Activated CD8-positive, alpha-beta T cell treated with anti-CD3 and anti-CD28 coated beads for 36 hours (primary cell): ENCODE measurements at regions not wholly inside any gene's neighbourhood (a gene's known extent, or its start where the extent isn't known, plus 50 kb on each side); places are given as distances from the start of the nearest gene placed in this dataset.

Source experiments
- ATAC-seq: fragments of 200-7000 bp; cut with Tn5 transposase; one replicate; pipeline ENCODE4 v1.10.0; 2021; ENCODE audit warnings: mild to moderate bottlenecking, moderate library complexity
- CTCF ChIA-PET: fragments of 350-600 bp; sonication (Branson Sonifier 250); formaldehyde crosslinking; loops from one replicate; lab custom pipeline; 2021; ENCODE audit warnings: antibody characterized with exemption; lab: Charles Lee
- POLR2A ChIA-PET: fragments of 350-600 bp; sonication (Branson Sonifier 250); formaldehyde crosslinking; loops from one replicate; lab custom pipeline; 2021; ENCODE audit warnings: antibody characterized with exemption; lab: Charles Lee
- DNase-seq: peaks from one replicate; pipeline ENCODE4 v3.0.0-alpha.2; 2020
- H3K27ac Mint-ChIP-seq: one replicate; pipeline ENCODE4 v1.8.0; 2021; ENCODE audit warnings: mild to moderate bottlenecking, mixed read lengths
- H3K27me3 Mint-ChIP-seq: one replicate; pipeline ENCODE4 v1.8.0; 2021; ENCODE audit warnings: mixed read lengths
- H3K36me3 Mint-ChIP-seq: one replicate; pipeline ENCODE4 v1.8.0; 2021; ENCODE audit warnings: low read depth, mixed read lengths
- H3K4me1 Mint-ChIP-seq: one replicate; pipeline ENCODE4 v1.8.0; 2021; ENCODE audit warnings: low read depth, mixed read lengths
- H3K4me3 Mint-ChIP-seq: one replicate; pipeline ENCODE4 v1.8.0; 2021; ENCODE audit warnings: mild to moderate bottlenecking, moderate library complexity, mixed read lengths
- H3K9me3 Mint-ChIP-seq: one replicate; pipeline ENCODE4 v1.8.0; 2021; ENCODE audit warnings: mixed read lengths
- CTCF ChIP-seq: fragments of 200-600 bp; IDR thresholded peaks from one replicate; pipeline ENCODE4 v1.8.0; 2022; ENCODE audit warnings: antibody characterized with exemption, mild to moderate bottlenecking
- intact Hi-C: fragments of 100-400 bp; cut with micrococcal nuclease; formaldehyde crosslinking; loops from one replicate; pipeline ENCODE4 v1.10.0; 2022

GRCh38 chr7:49434846-49435245, 338.6 kb upstream of the VWC2 start:
- intact Hi-C loops: no loop called here
- ATAC-seq: no peak
- Mint-ChIP-seq H3K4me1 (no peaks in the 10 kb centered on the region), H3K36me3 (no peaks in the 10 kb centered on the region), H3K27me3 (no peaks in the 10 kb centered on the region), H3K4me3 (no peak overlapping the region), H3K9me3 (no peaks in the 10 kb centered on the region), H3K27ac (no peak overlapping the region)
- DNase-seq: no peak
- no peak for TF ChIP-seq CTCF
- ChIA-PET POLR2A (no interaction called here), CTCF (no interaction called here)

GRCh38 chr7:49438281-49438680, 335.2 kb upstream of the VWC2 start:
- intact Hi-C loops: no loop called here
- H3K4me3 Mint-ChIP-seq: no peak overlapping the region
- no peaks in the 10 kb centered on the region for H3K4me1 Mint-ChIP-seq
- CTCF ChIA-PET: no interaction called here
- no peaks in the 10 kb centered on the region for H3K9me3 Mint-ChIP-seq
- POLR2A ChIA-PET: no interaction called here
- DNase-seq: no peak
- no peak for ATAC-seq
- no peak for TF ChIP-seq CTCF
- no peaks in the 10 kb centered on the region for H3K36me3 Mint-ChIP-seq
- no peaks in the 10 kb centered on the region for H3K27me3 Mint-ChIP-seq
- H3K27ac Mint-ChIP-seq: no peak overlapping the region

GRCh38 chr7:49443515-49443914, 329.9 kb upstream of the VWC2 start:
- CTCF ChIA-PET: no interaction called here
- H3K9me3 Mint-ChIP-seq: peaks cover 3% of the 10 kb centered on the region

GRCh38 chr7:49453486-49453885, 320.0 kb upstream of the VWC2 start:
- Mint-ChIP-seq H3K9me3 (peaks cover 9% of the 10 kb centered on the region), H3K4me1 (no peaks in the 10 kb centered on the region)
- POLR2A ChIA-PET: no interaction called here

More at GRCh38 chr7:49443515-49443914, 329.9 kb upstream of the VWC2 start:
- POLR2A ChIA-PET: no interaction called here
- Mint-ChIP-seq H3K27ac (no peak overlapping the region), H3K27me3 (no peaks in the 10 kb centered on the region), H3K36me3 (no peaks in the 10 kb centered on the region), H3K4me1 (no peaks in the 10 kb centered on the region), H3K4me3 (no peak overlapping the region)
- intact Hi-C loops: no loop called here
- no peak for TF ChIP-seq CTCF
- DNase-seq (no peak), ATAC-seq (no peak)

GRCh38 chr7:49479441-49479840, 294.0 kb upstream of the VWC2 start:
- POLR2A ChIA-PET: no interaction called here
- H3K4me1 Mint-ChIP-seq: no peaks in the 10 kb centered on the region
- H3K9me3 Mint-ChIP-seq: peaks cover 6% of the 10 kb centered on the region
- DNase-seq: no peak
- no peak overlapping the region for H3K4me3 Mint-ChIP-seq
- no peaks in the 10 kb centered on the region for H3K27me3 Mint-ChIP-seq
- CTCF ChIA-PET: no interaction called here
- intact Hi-C loops: no loop called here
- TF ChIP-seq CTCF: no peak
- H3K36me3 Mint-ChIP-seq: no peaks in the 10 kb centered on the region
- ATAC-seq: no peak
- no peak overlapping the region for H3K27ac Mint-ChIP-seq

More at GRCh38 chr7:49453486-49453885, 320.0 kb upstream of the VWC2 start:
- CTCF ChIA-PET: no interaction called here
- ATAC-seq (no peak), DNase-seq (no peak)
- intact Hi-C loops: no loop called here
- H3K27ac Mint-ChIP-seq: no peak overlapping the region
- H3K27me3 Mint-ChIP-seq: no peaks in the 10 kb centered on the region
- TF ChIP-seq CTCF: no peak
- H3K4me3 Mint-ChIP-seq: no peak overlapping the region
- no peaks in the 10 kb centered on the region for H3K36me3 Mint-ChIP-seq
